GM18868 (cell line): ENCODE measurements at regions not wholly inside any gene's neighbourhood (a gene's known extent, or its start where the extent isn't known, plus 50 kb on each side); places are given as distances from the start of the nearest gene placed in this dataset.
"Not testable (repeated sequence)": the region's sequence is repeated elsewhere in the genome, so short reads cannot be mapped to it uniquely, and the experiment has no call there.

Experiments used
- ATAC-seq: cut with Tn5 transposase; IDR thresholded peaks from one replicate; pipeline ENCODE4 v1.9.1; 2021; ENCODE audit warnings: mild to moderate bottlenecking, moderate library complexity; ENCODE audit not compliant: unreplicated experiment

DNA sequence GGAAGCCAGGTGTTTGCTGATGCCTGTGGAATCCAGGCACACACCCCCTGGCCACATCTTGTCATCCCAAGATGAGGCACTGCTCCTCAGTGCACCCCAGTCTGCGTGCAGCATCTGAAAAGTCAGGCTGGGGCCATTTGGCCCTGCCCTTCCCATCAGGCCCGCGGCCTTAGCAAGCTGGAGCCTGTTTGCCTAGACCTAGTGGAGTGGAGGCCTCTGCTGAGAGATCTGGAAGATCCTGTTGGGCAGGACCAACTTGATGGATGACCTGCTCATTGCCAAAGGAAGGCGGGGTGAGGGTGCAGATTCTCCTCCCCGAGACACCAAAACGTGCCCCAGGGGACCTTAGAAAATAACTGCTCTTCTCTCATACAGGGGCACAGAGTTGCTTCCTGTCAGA, 220.2 kb downstream of the SHQ1 start:
- no peak for ATAC-seq

DNA sequence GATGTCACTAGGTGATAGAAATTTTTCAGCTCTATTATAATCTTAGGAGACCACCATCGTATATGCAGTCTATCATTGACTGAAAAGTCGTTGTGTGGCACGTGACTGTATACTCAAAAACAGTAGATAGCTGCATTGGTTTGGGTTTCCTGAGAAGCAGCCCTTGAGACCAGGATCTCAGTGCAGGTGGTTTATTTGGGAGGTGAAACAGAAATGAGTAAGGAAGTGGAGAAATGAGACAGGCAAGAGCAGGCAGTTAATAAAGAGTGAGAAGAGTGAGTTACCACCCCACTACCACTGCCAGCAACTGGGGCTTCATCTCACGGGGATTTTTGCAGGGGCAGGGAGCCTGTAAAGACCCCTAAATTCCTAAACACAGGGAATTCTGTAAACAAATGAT, 221.0 kb downstream of the SHQ1 start:
- no peak for ATAC-seq

DNA sequence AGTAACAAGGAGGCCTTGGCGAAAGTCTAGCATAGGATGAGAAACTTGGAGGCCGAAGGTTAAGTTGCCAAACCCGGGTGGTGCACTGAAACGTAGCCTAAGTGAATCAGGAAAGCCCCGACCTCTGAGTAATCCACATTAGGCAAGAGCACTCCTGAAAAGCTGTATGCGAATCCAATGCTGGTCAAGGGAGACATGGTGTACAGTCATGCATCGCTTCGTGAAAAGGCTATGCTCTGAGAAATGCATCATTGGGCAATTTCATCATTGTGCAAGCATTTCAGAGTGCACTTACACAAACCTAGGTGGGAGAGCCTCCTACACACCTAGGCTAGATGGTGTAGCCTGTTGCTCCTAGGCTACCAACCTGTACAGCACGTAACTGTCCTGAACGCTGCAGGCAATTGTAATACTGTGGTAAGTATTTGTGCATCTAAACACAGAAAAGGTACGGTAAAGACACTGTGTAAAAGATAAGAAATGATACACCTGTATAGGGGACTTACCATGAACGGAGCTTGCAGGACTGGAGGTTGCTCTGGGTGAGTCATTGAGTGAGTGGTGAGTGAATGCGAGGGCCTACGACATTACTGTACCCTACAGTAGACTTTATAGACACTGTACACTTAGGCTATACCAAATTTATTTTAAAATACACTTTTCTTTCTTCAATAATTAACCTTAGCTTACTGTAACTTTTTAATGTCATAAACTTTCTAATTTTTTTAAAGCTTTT, 222.5 kb downstream of the SHQ1 start:
- ATAC-seq = no peak

DNA sequence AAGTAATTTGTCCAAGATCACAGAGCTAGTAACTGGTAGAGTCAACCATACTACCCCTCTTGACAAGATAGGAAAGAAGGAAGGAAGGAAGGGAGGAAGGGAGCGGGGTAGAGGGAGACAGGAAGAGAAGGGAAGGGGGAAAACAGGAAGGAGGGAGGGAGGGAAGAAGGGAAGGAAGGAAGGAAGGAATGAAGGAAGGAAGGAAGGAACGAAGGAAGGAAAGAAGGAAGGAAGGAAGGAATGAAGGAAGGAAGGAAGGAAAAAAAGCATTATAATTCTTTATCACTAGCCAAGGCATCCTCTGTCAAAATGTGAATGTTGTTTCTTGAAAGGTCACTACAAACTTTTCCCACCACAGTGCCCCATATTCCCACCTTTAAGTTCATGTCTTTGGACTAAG, 223.6 kb downstream of the SHQ1 start:
- no peak for ATAC-seq

DNA sequence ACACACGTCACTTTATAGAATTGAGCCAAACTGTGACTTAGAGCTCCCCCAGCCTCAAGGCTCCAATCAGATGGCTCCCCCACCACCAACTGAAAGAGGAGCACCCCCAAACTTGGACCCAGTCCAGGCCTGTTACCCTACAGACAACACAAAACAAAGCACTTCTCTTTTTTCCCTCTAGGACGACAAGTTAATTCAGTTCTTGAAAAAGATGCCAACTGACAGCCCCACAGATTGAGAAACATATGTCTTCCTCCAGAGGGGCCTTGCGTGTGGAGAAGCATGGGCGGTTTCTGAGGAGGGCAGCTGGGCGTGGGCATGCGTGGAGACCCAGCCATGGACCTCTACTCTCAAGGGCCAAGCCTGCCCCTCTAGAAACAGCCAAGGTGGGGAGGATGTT, 229.5 kb downstream of the SHQ1 start:
- ATAC-seq = no peak

DNA sequence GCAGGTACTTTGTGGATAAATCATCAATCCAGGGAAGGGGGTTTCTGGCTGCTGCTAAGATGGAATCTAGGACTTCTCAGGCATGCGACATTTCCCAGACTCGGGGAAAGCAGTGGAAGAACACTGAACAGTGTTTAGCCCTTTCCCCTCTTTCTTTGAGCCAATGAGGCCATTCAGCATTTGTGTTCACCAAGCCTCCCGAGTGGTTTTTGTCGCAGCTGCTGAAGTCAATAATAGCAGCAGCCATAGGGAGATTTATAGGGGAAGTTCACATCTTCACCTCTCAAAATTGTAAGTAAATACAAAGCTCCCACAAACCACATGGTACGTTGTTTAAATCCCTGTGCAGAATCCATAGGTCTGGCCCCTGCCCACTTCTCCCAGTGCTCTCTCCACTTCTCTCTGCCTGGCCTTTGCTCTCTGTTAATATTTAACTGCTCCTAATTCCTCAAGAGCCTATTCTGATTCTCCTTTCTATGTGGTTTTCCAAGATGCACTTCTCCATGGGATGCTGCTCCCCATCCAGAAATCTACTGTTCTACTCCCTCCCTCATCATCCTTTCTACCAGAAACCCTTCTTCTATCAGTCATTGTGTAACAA, 230.7 kb downstream of the SHQ1 start:
- no peak for ATAC-seq

DNA sequence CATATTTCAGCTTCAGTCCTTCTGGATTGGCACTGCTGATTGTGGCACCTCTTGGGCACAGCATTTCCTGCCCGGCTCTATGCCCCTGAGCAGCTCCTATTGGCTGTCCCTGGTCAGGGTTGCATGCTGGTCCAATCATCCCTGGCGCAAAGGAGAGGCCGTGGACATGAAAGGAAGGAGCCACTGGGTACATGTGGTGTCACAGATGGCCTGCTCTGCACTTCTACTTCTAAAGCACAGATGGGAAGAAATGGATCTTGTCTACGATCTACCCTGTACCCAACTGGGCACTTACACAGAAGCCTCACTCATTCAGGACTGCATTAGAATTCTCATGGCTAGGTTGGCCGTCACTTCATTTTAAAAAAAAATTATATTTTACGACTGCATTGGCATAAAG, 232.5 kb downstream of the SHQ1 start:
- ATAC-seq = no peak

DNA sequence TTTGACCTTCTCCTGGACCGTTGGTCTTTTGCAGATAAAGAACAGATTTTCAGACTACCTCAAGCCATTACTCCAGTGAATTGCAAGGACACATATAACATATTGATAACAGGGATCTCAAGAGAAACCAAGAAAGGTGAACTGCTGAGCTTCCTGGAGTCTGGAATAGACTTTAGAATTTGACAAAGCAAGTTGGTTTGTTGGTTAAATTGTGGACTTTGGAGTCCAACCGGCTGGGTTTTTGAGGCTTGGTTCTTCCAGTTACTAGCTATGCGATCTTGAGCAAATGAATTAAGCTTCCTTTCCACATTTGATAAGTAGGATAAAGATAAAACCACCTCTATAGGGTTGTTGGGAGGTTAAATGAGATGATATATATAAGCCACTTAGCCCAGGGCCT, 233.1 kb downstream of the SHQ1 start:
- ATAC-seq = no peak

DNA sequence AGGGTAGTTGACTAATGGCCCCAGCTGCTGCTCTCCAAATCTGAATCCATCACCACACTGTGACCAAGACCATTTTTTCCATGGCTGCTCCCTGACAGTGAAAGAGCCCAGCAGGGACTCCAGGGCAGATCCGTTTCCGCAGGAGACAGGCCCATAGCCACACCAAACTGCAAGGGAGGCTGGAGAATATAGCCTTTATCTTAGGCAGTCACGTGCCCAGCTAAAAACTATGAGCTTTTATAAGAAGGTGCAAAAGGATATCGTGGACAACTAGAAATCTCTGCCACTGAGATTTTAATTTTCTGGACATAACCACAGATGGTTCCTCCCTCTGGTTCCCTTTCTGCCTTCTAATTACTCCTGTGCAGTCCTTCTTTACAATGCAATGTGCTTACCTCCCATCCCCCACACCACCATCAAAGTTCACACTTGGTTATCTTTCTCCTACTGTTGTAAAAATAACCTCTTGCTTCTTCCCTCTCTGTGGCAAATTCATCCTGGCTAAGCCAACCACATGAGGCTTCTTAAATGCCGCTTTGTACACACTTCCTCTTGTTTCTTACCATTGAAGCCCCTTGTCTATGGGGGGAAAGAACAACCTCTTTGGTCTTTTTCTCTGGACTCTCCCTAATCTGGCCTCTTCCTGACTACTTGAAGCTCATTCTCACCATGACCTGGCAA, 233.7 kb downstream of the SHQ1 start:
- ATAC-seq = no peak

DNA sequence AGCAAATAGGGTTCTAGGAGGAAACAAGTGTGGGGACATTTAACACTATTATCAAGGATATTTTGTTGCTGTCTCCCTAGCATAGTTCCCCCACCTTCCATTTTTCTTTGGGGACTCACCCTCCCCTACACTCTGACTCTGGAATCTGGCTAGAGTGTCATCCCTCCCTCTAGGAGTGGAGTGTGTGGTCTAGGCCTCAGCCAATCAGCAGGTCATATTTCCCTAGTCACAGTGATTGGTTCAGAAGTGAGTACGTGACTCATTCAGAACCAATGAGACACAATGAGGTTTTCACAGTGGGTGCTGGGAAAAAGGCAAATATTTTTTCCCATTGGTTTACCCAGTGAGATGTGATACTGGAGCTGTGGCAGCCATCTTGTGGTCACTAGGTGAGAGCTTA, 234.4 kb downstream of the SHQ1 start:
- ATAC-seq = no peak

DNA sequence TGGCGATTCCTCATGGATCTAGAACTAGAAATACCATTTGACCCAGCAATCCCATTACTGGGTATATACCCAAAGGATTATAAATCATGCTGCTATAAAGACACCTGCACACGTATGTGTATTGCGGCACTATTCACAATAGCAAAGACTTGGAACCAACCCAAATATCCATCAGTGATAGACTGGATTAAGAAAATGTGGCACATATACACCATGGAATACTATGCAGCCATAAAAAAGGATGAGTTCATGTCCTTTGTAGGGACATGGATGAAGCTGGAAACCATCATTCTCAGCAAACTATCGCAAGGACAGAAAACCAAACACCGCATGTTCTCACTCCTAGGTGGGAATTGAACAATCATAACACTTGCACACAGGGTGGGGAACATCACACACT, 239.1 kb downstream of the SHQ1 start:
- not testable (repeated sequence) for ATAC-seq

DNA sequence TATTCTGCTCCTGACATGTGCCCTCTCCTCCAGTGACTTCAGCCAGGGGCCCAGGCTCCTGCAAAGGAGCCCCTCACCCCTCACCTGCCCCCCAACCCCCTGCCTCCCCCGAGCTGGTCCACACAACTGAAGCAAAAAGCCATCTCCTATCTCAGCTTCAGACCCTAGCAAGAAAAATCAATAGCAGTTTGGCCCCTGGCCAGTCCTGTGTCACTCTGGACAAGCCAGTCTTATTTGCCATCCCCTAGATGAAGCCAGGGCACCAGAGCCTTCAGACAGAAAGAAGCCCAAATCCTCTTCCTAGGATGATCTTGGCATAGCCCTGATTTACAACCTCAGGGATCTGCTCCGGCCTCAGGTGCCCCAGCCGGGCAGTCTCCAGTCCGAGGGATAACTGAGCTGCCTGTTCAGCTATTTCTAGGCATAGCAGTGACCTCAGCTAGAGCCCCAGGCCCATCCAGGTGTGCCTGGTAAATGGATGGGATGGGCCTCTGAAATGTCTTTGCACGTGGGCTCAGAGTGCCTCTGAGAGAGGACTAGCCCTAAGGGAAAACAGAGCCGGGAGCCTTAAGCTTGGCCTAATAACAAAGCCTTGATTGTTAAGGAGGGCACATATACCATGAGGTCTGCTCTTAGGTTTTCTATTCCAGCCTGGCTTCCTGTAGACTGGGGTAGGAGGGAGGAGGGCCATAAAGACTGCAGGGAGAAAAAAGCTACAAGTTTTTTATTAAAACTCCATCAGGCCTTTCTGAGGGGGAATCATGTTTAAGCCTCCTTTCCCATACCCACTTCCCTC, 242.0 kb downstream of the SHQ1 start:
- no peak for ATAC-seq

DNA sequence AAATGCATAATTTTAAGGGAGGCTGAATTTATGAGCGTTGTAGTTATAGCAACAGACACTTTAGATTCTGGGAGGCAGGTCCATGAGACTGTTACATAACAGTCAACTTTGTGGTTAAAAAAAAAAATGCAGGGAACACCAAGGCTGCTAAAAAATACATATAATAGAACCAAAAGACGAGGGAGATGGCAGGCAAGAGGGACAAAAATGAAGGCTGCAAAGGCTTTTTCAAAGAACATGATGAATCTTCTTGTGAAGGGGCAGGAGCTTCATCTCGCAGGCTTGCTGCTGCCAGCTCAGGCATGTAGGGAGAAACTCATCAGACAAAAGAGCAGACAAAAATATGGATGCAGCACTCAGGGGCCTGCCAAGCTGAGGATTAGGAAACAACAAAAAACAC, 243.9 kb downstream of the SHQ1 start:
- no peak for ATAC-seq

DNA sequence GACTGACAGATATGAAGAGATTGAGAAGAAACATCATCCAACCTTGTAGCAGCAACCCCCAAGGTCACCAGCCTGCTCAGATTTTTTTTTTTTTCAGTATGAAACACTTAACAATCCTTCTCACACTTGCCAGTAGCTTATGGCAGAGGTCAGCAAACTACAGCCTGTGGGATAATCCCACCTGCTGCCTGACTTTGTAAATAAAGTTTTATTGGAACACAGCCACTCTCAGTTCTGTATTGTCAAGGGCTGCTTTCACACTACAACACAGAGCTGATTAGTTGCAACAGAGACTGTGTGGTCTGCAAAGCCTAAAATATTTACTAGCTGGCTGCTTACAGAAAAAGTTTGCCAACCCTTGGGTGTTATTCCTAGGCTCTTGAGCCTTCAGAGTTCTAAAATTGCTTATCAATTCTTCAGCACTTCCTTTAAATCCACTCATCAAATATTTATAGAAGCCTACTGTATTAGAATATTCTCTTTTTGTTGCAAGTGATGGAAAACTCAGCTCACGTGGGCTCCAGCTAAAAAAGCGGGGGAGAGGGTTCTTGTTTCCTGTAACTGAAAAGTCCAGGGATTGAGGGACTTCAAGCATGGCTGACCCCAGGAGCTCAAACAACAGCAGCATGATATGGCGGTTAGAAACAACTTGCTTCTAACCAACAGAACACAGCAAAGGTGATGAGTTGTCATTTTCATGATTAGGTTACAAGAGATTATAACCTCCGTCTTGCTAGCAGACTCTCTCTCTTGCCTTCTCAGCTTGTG, 246.1 kb downstream of the SHQ1 start:
- no peak for ATAC-seq

DNA sequence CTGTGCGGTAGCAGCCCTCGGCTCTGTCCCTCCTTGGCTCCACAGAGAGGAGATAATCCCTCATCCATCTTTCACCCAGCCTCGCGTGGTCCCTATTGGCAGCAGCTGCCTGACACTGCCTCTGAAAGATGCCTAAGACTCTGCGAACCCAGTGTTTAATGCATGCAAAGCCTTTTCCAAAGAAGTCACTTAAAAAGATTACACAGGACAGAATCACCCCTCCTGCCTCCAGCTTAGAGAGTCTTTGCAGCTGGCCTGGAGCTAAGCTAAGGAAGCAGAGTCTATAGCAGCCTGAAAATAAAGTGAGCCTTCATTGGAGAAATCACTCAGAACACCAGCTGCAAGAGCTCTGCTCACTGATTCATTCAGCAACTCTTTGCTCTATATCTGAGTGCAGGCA, 247.2 kb downstream of the SHQ1 start:
- ATAC-seq = no peak

DNA sequence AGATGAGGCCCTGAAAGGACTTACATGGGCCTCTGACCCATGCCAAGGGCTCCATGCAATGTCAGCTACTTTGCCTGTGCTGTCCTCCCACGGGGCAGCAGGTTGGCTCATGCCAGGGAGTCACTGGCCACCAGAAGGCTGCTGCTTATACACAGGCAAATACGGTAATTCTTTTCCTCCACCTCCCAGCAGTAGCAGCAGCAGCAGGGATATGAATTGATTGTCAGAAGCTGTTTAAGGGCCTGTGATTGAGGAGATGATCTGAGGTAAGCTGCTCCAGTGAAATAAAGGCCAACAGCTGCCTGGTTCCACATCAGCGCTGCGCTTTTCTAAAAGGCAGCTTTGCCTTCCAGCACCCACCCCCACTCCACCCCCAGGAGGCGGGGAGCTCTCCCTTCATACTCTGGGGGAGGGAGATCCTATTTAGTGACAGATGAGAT, 250.5 kb downstream of the SHQ1 start:
- no peak for ATAC-seq

DNA sequence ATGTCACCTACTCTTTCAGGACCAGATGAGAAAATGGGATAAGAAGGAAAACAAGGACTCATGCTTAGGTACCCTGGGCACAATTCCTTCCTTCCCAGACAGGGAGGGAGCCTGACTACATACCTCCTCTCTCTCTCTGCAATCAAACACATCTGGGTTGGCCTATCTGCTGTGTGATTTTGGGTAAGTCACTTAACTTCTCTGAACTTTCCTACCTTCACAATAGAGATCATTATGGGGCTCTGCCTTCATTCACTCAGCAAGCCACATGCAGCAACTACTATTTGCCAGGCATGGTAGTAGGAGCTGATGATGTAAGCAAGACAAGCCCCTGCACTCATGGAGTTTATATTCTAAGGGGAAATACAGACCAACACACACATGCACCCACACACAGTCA, 251.2 kb downstream of the SHQ1 start:
- ATAC-seq = no peak

DNA sequence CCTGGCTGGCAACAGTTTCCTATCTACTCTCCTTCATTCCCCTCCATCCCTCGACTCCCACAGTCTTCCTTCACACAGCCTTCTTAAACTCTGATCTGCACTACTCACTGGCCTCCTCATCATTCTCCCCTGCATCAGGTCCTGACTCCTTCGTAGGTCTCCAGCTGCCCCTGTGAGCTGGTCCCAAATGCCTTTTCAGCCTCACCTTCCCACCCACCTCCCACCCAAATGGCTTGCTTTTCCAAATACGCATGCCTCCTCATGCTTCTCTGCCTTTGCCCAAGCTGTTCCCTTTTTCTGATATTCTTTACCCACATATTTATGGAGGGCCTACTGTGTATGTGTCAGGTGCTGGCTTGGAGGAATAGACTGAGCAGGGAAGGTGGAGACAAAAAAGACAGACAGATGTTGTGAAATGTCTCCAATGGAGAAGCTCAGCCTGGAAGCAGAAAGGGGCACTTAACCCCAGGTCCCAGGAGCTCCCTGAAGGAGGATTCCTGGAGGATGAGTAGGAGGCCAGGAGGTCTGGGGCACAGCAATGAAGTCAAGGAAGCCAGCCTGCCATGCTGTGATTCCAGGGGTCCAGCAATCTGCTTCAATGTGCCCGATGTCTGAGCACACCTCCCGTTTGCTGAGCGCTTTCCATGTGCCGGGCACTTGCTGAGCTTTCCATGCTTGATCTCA, 252.2 kb downstream of the SHQ1 start:
- no peak for ATAC-seq

DNA sequence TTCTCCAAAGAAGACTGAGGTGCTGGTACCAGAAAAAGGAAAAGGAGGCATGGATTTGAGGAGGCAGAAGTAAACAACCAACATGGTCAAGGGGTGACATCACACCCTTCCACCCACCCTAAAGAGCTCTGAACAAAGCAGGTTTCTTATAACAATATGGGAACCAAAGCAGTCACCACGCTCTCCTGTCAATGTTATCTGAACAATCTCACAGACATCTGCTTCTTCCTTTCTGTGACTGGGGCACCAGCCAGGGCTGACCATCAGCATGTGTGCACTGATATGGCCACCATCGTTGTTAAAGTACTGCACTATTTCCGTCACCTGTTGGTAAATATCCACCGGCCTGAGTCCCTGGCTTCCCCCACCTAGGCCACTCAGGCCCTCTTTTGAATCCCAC, 252.9 kb downstream of the SHQ1 start:
- no peak for ATAC-seq

DNA sequence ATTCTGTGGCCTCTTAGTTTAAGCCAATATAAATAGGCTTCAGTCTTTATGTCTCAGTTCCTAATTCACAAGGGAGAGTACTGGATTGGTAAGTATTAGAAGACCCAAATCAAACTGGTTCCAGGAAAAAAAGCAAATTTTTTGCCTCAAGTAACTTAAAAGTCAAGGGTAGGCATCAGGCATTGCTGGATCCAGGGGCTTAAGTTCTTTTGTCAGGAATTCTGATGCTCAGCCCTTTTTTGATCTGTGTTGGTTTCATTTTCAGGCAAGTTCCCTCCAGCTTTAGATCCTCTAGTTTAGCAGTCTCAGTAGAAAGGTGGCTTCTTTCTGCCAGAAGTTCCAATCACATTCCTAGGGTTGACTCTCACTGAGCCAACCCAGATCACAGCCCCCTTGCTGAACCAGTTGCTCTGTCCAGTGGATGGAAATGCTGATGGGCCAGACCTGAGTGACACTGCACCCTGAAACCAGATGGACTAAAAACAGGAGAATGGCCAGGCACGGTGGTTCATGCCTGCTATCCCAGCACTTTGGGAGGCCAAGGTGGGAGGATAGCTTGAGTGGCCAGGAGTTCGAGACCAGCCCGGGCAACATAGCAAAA, 253.5 kb downstream of the SHQ1 start:
- no peak for ATAC-seq
